Psoas muscle (tissue), 7 donors: ENCODE measurements at regions not wholly inside any gene's neighbourhood (a gene's known extent, or its start where the extent isn't known, plus 50 kb on each side); places are given as distances from the start of the nearest gene placed in this dataset.

Source experiments
- ATAC-seq, 4 donors: fragments of 200-7000 bp; cut with Tn5 transposase; one replicate each; pipeline ENCODE4 v1.9.1; 2020; ENCODE audit warnings: moderate library complexity in 3 of 4, mild to moderate bottlenecking in 2 of 4
- DNase-seq, 2 donors: peaks; one replicate each; pipeline ENCODE4 v3.0.0-alpha.2; 2020
- H3K27ac ChIP-seq: fragments of 200-600 bp; one replicate; pipeline ENCODE4 v1.8.0; 2022
- H3K27me3 ChIP-seq, 3 donors: fragments of 200-600 bp in 1 of 3; one replicate each; pipeline versions ENCODE4 v1.6.1 to v1.8.0; 2013 to 2022; ENCODE audit warnings: low read length in 2 of 3, mild to moderate bottlenecking in 2 of 3, moderate library complexity in 1 of 3; ENCODE audit not compliant: insufficient read depth in 3 of 3
- H3K36me3 ChIP-seq, 2 donors: fragments of 200-600 bp in 1 of 2; one replicate each; pipeline versions ENCODE4 v1.6.1 to v1.8.0; 2013 to 2022; ENCODE audit warnings: low read depth in 1 of 2, mild to moderate bottlenecking in 1 of 2, moderate library complexity in 1 of 2; ENCODE audit not compliant: insufficient read depth in 1 of 2
- H3K4me1 ChIP-seq: fragments of 200-600 bp; one replicate; pipeline ENCODE4 v1.8.0; 2022
- H3K4me3 ChIP-seq: fragments of 200-600 bp; one replicate; pipeline ENCODE4 v1.8.0; 2022; ENCODE audit warnings: mild to moderate bottlenecking
- H3K9me3 ChIP-seq: fragments of 200-600 bp; one replicate; pipeline ENCODE4 v1.8.0; 2022
- CTCF ChIP-seq: fragments of 200-600 bp; IDR thresholded peaks from one replicate; pipeline ENCODE4 v1.8.0; 2022; ENCODE audit warnings: antibody characterized with exemption
- WGBS, 3 donors: extraction: QIAGEN DNeasy Blood & Tissue Kit; methylation state at CpG; one replicate each; pipeline versions ENCODE4 v1.1.6 to v1.1.7; 2013; 5-methylcytosine and 5-hydroxymethylcytosine counted together
- intact Hi-C, 2 donors: fragments of 100-400 bp; cut with DNase I; formaldehyde crosslinking; loops; one replicate each; pipeline versions ENCODE4 v1.11.0 to v1.14.2; 2022
- donor health status: healthy with polysubstance abuse.
- donor health status: DM: no; HTN: no; CAD: no; lungs with moderate emphysema.
- donor health status: Bipolar disorder and iron deficiency.
- donor health status: healthy.
- donor health status: DM: yes; HTN: yes; CAD: no.
- donor health status: DM: no; HTN: no; CAD: no.
- donor health status: DM: yes; HTN: yes; CAD: no.

- Histone ChIP-seq H3K9me3 (no peaks in the 10 kb centered on the region), H3K4me3 (no peak overlapping the region), H3K27me3 (no peaks in the 10 kb centered on the region), H3K27ac (no peak overlapping the region), H3K4me1 (peaks cover 11% of the 10 kb centered on the region), H3K36me3 (no peaks in the 10 kb centered on the region)
- intact Hi-C loops = no loop called here
- ATAC-seq (peak in 2 of 4 donors; percentile 34 to 37), DNase-seq (no peak)
- no peak for TF ChIP-seq CTCF
- 50 to 58% (median 50%) methylated on average over 6 of the region's 6 CpGs for WGBS, 3 donors
Observed at GRCh38 chr9:16246785-16247184, 623.7 kb downstream of the BNC2 start.

- ATAC-seq (peak; percentile 70 to 95 (median 86)), DNase-seq (no peak)
- Histone ChIP-seq H3K4me1 (peaks cover 11% of the 10 kb centered on the region), H3K4me3 (no peak overlapping the region), H3K27me3 (no peaks in the 10 kb centered on the region), H3K36me3 (no peaks in the 10 kb centered on the region), H3K27ac (no peak overlapping the region), H3K9me3 (no peaks in the 10 kb centered on the region)
- no peak for TF ChIP-seq CTCF
- intact Hi-C loops = no loop called here
- 28 to 49% (median 36%) methylated on average over 5 of the region's 5 CpGs for WGBS, 3 donors
Observed at GRCh38 chr9:16247188-16247875, 623.1 kb downstream of the BNC2 start.

- ATAC-seq (no peak), DNase-seq (no peak)
- Histone ChIP-seq H3K27ac (no peak overlapping the region), H3K4me3 (no peak overlapping the region), H3K36me3 (no peaks in the 10 kb centered on the region), H3K27me3 (no peaks in the 10 kb centered on the region), H3K4me1 (peaks cover 11% of the 10 kb centered on the region), H3K9me3 (no peaks in the 10 kb centered on the region)
- TF ChIP-seq CTCF = no peak
- 96 to 98% (median 96%) methylated on average over 6 of the region's 6 CpGs for whole genome bisulfite sequencing, 3 donors
- intact Hi-C loops = no loop called here
Observed at GRCh38 chr9:16248822-16249221, 621.6 kb downstream of the BNC2 start.

- no peak overlapping the region for H3K27ac ChIP-seq
- intact Hi-C loops = loop anchor here in 1 of 2 donors (10.0 kb wide), 1 partner anchor 58 kb away; no protein-coding TSS in a partner anchor
Observed at GRCh38 chr9:16252616-16253015, 617.9 kb downstream of the BNC2 start.

More at GRCh38 chr9:16252616-16253015, 617.9 kb downstream of the BNC2 start:
- Histone ChIP-seq H3K9me3 (no peaks in the 10 kb centered on the region), H3K4me1 (peaks cover 3% of the 10 kb centered on the region), H3K27me3 (no peaks in the 10 kb centered on the region), H3K36me3 (no peaks in the 10 kb centered on the region), H3K4me3 (no peak overlapping the region)
- TF ChIP-seq CTCF = no peak
- ATAC-seq (no peak), DNase-seq (no peak)
- 71 to 74% (median 74%) methylated on average over 5 of the region's 5 CpGs for WGBS, 3 donors
